ENCODE measurements at regions not wholly inside any gene's neighbourhood (a gene's known extent, or its start where the extent isn't known, plus 50 kb on each side); places are given as distances from the start of the nearest gene placed in this dataset.

DNA sequence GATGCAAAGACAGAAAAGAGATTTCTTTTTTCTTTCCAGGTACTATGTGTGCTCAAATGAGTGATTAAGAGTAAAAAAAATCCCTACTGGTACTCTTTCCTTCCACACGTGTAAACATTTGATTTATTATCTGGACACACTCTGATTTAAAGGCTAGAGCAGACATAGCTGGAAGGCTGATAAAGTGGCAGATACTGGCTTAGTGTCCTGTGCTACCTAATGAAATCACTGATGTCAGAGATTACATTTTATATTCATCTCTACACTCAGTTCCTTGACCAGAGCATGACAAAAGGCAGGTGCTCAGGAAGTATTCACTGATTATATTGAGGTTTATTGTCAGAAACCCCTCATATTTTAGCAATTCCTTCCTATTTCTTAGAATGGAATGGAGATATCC is 136.6 kb upstream of the SLC38A2 start:
- no TSS peak for BruUV-seq (replicated peaks)

DNA sequence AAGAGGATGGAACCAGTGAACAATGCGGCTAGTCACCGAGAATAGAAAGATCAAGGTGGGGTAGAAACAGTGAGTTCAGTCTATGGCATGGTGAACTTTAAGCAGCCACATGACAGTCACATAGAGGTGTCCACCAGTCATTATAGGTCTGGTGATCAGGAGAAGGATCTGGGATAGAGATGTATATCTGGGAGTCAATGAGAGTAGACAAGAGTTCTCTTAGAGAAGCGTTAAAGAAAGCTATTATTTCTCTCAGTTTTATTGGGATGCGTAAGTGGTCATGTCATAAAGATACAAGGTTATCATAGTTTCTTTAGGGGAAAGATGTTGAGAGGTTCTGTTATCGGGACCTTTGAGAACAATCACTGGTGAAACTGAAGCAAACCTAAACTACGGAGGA is 136.1 kb upstream of the SLC38A2 start:
- Histone ChIP-seq H3K36me3 (ENCODE audit: control insufficient read depth in 2 of 2, extremely low read depth in 1 of 2, insufficient read depth in 2 of 2, low read length in 2 of 2) (no peaks in the 10 kb centered on the region), H3K9ac (replicated peaks; ENCODE audit: extremely low read depth, insufficient read depth, low read length) (no peak overlapping the region), H3K4me2 (ENCODE audit: insufficient read depth, low read length) (no peak overlapping the region), H3K27ac (ENCODE audit: insufficient read depth, low read depth, low read length) (no peak overlapping the region), H4K20me1 (replicated peaks; ENCODE audit: control insufficient read depth, extremely low read depth, insufficient read depth, low read length) (no peaks in the 10 kb centered on the region), H3K4me1 (ENCODE audit: control insufficient read depth, extremely low read depth, insufficient read depth, low read length) (peaks cover 2% of the 10 kb centered on the region), H2AFZ (ENCODE audit: low read depth, low read length) (no peak overlapping the region), H3K4me3 (replicated peaks in 1 of 3; ENCODE audit: insufficient read depth in 1 of 3, low read depth in 1 of 3, low read length in 3 of 3) (no peak overlapping the region), H3K9me3 (replicated peaks; ENCODE audit: control insufficient read depth, insufficient read depth, low read length) (peaks cover 6% of the 10 kb centered on the region), H3K9me1 (replicated peaks; ENCODE audit: control insufficient read depth, extremely low read depth, insufficient read depth, low read length) (no peaks in the 10 kb centered on the region), H3K27me3 (ENCODE audit: control insufficient read depth in 2 of 2, insufficient read depth in 2 of 2, low read length in 2 of 2) (no peaks in the 10 kb centered on the region), H3K79me2 (ENCODE audit: control insufficient read depth, insufficient read depth, low read length) (no peaks in the 10 kb centered on the region)
- intact Hi-C loops (cut with micrococcal nuclease) = no loop called here
- FAIRE-seq = no peak
- no TSS peak for BruUV-seq (replicated peaks)
- ChIA-PET CTCF (no interaction called here), POLR2A (no interaction called here)
- dilution Hi-C loops (cut with MboI; ENCODE audit: extremely low pct_ligation_motif_present, low sequenced_read_pairs) = no loop called here
- DNase-seq (ENCODE audit: low read depth, low spot score) = no peak
- TF ChIP-seq GATA2 (IDR thresholded peaks at IDR 0.05; ENCODE audit: insufficient read depth, insufficient read length, low read depth, low read length) = no peak
- TF ChIP-seq, protein P1, sequence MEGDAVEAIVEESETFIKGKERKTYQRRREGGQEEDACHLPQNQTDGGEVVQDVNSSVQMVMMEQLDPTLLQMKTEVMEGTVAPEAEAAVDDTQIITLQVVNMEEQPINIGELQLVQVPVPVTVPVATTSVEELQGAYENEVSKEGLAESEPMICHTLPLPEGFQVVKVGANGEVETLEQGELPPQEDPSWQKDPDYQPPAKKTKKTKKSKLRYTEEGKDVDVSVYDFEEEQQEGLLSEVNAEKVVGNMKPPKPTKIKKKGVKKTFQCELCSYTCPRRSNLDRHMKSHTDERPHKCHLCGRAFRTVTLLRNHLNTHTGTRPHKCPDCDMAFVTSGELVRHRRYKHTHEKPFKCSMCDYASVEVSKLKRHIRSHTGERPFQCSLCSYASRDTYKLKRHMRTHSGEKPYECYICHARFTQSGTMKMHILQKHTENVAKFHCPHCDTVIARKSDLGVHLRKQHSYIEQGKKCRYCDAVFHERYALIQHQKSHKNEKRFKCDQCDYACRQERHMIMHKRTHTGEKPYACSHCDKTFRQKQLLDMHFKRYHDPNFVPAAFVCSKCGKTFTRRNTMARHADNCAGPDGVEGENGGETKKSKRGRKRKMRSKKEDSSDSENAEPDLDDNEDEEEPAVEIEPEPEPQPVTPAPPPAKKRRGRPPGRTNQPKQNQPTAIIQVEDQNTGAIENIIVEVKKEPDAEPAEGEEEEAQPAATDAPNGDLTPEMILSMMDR (IDR thresholded peaks at IDR 0.05; ENCODE audit: extremely low read depth in 1 of 2, insufficient read depth in 1 of 2, low read depth in 1 of 2, low read length in 2 of 2) = no peak

More for the DNA sequence above, 136.6 kb upstream of the SLC38A2 start:
- H4K20me1 ChIP-seq (replicated peaks; ENCODE audit: control insufficient read depth, extremely low read depth, insufficient read depth, low read length) = no peaks in the 10 kb centered on the region
- no peak overlapping the region for H3K27ac ChIP-seq (ENCODE audit: insufficient read depth, low read depth, low read length)
- intact Hi-C loops (cut with micrococcal nuclease) (no loop called here), dilution Hi-C loops (cut with MboI; ENCODE audit: extremely low pct_ligation_motif_present, low sequenced_read_pairs) (no loop called here)
- peaks cover 6% of the 10 kb centered on the region for H3K9me3 ChIP-seq (replicated peaks; ENCODE audit: control insufficient read depth, insufficient read depth, low read length)
- H3K4me3 ChIP-seq (replicated peaks in 1 of 3; ENCODE audit: insufficient read depth in 1 of 3, low read depth in 1 of 3, low read length in 3 of 3) = no peak overlapping the region
- H3K4me2 ChIP-seq (ENCODE audit: insufficient read depth, low read length) = no peak overlapping the region
- no peaks in the 10 kb centered on the region for H3K9me1 ChIP-seq (replicated peaks; ENCODE audit: control insufficient read depth, extremely low read depth, insufficient read depth, low read length)
- H3K9ac ChIP-seq (replicated peaks; ENCODE audit: extremely low read depth, insufficient read depth, low read length) = no peak overlapping the region
- POLR2A ChIA-PET = no interaction called here
- TF ChIP-seq POLR2AphosphoS5 (IDR thresholded peaks at IDR 0.05; ENCODE audit: insufficient read depth, low read depth, low read length) (no peak), FOS (IDR thresholded peaks at IDR 0.05; ENCODE audit: borderline replicate concordance, insufficient read depth, low read length) (no peak), POLR2A (IDR thresholded peaks at IDR 0.05; ENCODE audit: low read depth, low read length) (no peak), JUN (IDR thresholded peaks at IDR 0.05; ENCODE audit: borderline replicate concordance, insufficient read depth, insufficient read length, low read depth) (no peak), GATA2 (IDR thresholded peaks at IDR 0.05; ENCODE audit: insufficient read depth, insufficient read length, low read depth, low read length) (no peak), MYC (IDR thresholded peaks at IDR 0.05; ENCODE audit: low read depth, low read length) (no peak)
- TF ChIP-seq, protein P1 (IDR thresholded peaks at IDR 0.05; ENCODE audit: extremely low read depth in 1 of 2, insufficient read depth in 1 of 2, low read depth in 1 of 2, low read length in 2 of 2) = no peak
- DNase-seq (ENCODE audit: low read depth, low spot score) (no peak), FAIRE-seq (no peak)
- no peaks in the 10 kb centered on the region for H3K27me3 ChIP-seq (ENCODE audit: control insufficient read depth in 2 of 2, insufficient read depth in 2 of 2, low read length in 2 of 2)
- H3K4me1 ChIP-seq (ENCODE audit: control insufficient read depth, extremely low read depth, insufficient read depth, low read length) = peaks cover 2% of the 10 kb centered on the region
- CTCF ChIA-PET = no interaction called here
- no peak overlapping the region for H2AFZ ChIP-seq (ENCODE audit: low read depth, low read length)
- no peaks in the 10 kb centered on the region for H3K36me3 ChIP-seq (ENCODE audit: control insufficient read depth in 2 of 2, extremely low read depth in 1 of 2, insufficient read depth in 2 of 2, low read length in 2 of 2)
- no peaks in the 10 kb centered on the region for H3K79me2 ChIP-seq (ENCODE audit: control insufficient read depth, insufficient read depth, low read length)

All from endothelial cell of umbilical vein (primary cell).